GM12875 (cell line): ENCODE measurements at regions not wholly inside any gene's neighbourhood (a gene's known extent, or its start where the extent isn't known, plus 50 kb on each side); places are given as distances from the start of the nearest gene placed in this dataset.

Experiments used
- H3K4me3 ChIP-seq: one replicate; pipeline ENCODE4 v1.5.1; 2011; ENCODE audit warnings: low read depth, low read length, control low read depth
- CTCF ChIP-seq: IDR thresholded peaks from 2 replicates; pipeline ENCODE4 v1.5.1; 2011; ENCODE audit warnings: low read depth, mild to moderate bottlenecking, control low read depth, inconsistent platforms, low read length, moderate library complexity, borderline replicate concordance; ENCODE audit not compliant: insufficient read depth

- TF ChIP-seq CTCF, result no peak
- H3K4me3 ChIP-seq, result no peak overlapping the region
These were observed 124.4 kb downstream of the DAD1 start for GRCh38 chr14:22464422-22465142.

GRCh38 chr14:22463763-22464173, 125.3 kb downstream of the DAD1 start:
- H3K4me3 ChIP-seq, result no peak overlapping the region
- TF ChIP-seq CTCF, result no peak

GRCh38 chr14:22462923-22463322, 126.1 kb downstream of the DAD1 start:
- no peak overlapping the region for H3K4me3 ChIP-seq
- no peak for TF ChIP-seq CTCF

GRCh38 chr14:22460461-22461195, 128.4 kb downstream of the DAD1 start:
- TF ChIP-seq CTCF, result no peak
- H3K4me3 ChIP-seq, result no peak overlapping the region

- no peak overlapping the region for H3K4me3 ChIP-seq
- no peak for TF ChIP-seq CTCF
These were observed 130.3 kb downstream of the DAD1 start for GRCh38 chr14:22458737-22459136.

- no peak for TF ChIP-seq CTCF
- no peak overlapping the region for H3K4me3 ChIP-seq
These were observed 131.9 kb downstream of the DAD1 start for GRCh38 chr14:22456998-22457594.
